Ishikawa (cell line): ENCODE measurements at regions not wholly inside any gene's neighbourhood (a gene's known extent, or its start where the extent isn't known, plus 50 kb on each side); places are given as distances from the start of the nearest gene placed in this dataset.

ENCODE experiments used
- NFIC ChIP-seq: IDR thresholded peaks from 2 replicates; pipeline ENCODE4 v1.6.1; 2012
- TF ChIP-seq, protein P1 (sequence below): IDR thresholded peaks from 2 replicates; pipeline ENCODE4 v1.6.1; 2012; ENCODE audit warnings: low read depth, mild to moderate bottlenecking

DNA sequence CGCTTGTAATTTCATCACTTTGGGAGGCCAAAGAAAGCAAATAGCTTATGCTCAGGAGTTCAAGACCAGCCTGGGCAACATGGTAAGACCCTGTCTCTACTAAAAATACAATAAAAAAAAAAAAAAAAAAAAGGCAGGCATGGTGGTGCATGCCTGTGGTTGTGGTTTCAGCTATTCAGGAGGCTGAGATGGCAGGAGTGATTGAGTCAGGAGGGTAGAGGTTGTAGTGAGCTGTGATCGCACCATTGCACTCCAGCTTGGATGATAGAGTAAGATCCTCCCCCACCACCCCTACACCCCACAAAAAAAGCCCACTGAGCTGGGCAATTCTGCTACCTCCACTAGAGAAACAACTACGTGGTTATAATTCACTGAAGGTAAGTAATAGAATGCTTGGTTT, 118.8 kb upstream of the PCDH18 start:
- TF ChIP-seq NFIC, result no peak
- TF ChIP-seq, protein P1, sequence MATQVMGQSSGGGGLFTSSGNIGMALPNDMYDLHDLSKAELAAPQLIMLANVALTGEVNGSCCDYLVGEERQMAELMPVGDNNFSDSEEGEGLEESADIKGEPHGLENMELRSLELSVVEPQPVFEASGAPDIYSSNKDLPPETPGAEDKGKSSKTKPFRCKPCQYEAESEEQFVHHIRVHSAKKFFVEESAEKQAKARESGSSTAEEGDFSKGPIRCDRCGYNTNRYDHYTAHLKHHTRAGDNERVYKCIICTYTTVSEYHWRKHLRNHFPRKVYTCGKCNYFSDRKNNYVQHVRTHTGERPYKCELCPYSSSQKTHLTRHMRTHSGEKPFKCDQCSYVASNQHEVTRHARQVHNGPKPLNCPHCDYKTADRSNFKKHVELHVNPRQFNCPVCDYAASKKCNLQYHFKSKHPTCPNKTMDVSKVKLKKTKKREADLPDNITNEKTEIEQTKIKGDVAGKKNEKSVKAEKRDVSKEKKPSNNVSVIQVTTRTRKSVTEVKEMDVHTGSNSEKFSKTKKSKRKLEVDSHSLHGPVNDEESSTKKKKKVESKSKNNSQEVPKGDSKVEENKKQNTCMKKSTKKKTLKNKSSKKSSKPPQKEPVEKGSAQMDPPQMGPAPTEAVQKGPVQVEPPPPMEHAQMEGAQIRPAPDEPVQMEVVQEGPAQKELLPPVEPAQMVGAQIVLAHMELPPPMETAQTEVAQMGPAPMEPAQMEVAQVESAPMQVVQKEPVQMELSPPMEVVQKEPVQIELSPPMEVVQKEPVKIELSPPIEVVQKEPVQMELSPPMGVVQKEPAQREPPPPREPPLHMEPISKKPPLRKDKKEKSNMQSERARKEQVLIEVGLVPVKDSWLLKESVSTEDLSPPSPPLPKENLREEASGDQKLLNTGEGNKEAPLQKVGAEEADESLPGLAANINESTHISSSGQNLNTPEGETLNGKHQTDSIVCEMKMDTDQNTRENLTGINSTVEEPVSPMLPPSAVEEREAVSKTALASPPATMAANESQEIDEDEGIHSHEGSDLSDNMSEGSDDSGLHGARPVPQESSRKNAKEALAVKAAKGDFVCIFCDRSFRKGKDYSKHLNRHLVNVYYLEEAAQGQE, result no peak
